Epithelial cell of esophagus (primary cell): ENCODE measurements at regions not wholly inside any gene's neighbourhood (a gene's known extent, or its start where the extent isn't known, plus 50 kb on each side); places are given as distances from the start of the nearest gene placed in this dataset.

Source experiments
- DNase-seq: peaks from one replicate; pipeline ENCODE4 v3.0.0; 2010; ENCODE audit warnings: low read depth
- H3K4me3 ChIP-seq: 2 replicates; pipeline ENCODE4 v1.5.1; 2011; ENCODE audit warnings: mild to moderate bottlenecking, low read length, control low read depth
- TF ChIP-seq, protein P1 (sequence below): IDR thresholded peaks from 2 replicates; pipeline ENCODE4 v1.5.1; 2011; ENCODE audit warnings: low read depth, mild to moderate bottlenecking, low read length, control low read depth, inconsistent platforms; ENCODE audit not compliant: insufficient read depth; ENCODE audit errors: missing control alignments

DNA sequence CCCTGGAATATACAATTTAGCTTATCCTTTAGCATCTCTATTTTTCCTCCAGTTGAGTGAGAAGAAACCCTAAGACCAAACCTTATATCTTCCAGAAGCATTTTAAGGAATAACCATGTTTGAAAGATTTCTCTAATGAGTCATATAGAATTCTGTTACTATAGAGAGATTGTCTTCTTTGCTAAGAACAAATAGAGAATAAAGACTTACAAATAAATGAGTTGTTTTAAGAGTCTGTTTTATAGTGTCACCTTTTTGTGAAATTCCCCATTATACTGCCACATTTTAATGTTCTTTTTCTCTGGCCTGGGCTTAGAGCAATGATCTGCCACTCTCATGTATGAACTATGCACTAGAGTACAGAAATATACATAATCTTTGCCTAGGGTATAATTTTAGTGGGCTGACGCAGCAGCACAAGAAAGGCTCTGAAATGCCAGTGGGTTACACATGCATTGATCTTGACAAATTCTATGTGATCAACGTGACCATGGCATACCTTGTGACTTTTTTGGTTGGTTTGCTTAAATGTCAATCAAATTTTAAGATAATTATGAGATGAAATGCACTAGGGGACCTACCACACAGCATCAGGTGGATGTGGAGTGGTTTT lies 145.1 kb upstream of the MKLN1 start:
- no peak for DNase-seq
- TF ChIP-seq, protein P1, sequence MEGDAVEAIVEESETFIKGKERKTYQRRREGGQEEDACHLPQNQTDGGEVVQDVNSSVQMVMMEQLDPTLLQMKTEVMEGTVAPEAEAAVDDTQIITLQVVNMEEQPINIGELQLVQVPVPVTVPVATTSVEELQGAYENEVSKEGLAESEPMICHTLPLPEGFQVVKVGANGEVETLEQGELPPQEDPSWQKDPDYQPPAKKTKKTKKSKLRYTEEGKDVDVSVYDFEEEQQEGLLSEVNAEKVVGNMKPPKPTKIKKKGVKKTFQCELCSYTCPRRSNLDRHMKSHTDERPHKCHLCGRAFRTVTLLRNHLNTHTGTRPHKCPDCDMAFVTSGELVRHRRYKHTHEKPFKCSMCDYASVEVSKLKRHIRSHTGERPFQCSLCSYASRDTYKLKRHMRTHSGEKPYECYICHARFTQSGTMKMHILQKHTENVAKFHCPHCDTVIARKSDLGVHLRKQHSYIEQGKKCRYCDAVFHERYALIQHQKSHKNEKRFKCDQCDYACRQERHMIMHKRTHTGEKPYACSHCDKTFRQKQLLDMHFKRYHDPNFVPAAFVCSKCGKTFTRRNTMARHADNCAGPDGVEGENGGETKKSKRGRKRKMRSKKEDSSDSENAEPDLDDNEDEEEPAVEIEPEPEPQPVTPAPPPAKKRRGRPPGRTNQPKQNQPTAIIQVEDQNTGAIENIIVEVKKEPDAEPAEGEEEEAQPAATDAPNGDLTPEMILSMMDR = no peak
- H3K4me3 ChIP-seq = no peak overlapping the region

DNA sequence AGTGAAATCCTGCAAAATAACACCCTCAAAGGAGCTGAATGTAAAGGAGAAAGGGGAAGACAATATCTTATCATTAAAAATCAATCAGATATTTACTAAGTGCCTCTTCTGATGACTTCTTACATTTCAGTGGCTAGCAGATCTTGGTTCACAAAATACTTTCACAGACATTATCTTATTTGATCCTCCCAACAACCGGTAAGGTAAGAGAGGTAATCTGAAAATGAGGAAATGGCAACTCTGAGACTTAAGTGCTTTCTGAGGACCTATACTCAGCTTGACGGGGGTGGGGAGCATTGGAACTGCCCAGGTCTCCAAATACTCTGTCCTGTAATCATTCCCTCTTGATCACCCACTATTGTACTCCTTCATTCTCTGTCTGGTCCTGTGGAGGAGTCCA lies 144.6 kb upstream of the MKLN1 start:
- DNase-seq = no peak
- no peak overlapping the region for H3K4me3 ChIP-seq
- TF ChIP-seq, protein P1 = no peak

DNA sequence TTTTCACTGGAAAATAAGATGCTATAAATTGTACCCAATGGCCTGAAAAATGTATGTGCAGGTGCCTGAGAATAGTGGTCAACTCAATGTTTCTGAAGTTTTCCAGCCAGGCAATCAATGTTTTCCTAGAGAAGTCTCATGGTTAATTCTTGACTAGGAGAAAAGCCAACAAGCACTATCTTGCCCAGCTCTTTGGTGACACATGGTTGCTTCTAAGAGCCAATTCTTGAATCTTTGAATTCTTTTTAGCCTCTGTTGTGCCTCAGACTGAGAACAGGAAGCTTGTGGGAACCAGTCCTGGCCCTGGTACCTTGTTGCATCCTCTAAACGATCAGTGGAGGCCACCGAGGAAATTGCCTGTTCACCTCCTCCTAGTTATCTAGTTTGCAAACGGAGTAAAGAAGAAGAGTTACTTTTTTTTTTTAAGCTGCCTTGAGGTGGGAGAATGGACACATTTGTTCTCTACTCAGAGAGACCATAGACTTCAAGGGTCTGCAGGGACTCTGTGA lies 144.0 kb upstream of the MKLN1 start:
- TF ChIP-seq, protein P1 = no peak
- peak; percentile 81 for DNase-seq
- H3K4me3 ChIP-seq = no peak overlapping the region

DNA sequence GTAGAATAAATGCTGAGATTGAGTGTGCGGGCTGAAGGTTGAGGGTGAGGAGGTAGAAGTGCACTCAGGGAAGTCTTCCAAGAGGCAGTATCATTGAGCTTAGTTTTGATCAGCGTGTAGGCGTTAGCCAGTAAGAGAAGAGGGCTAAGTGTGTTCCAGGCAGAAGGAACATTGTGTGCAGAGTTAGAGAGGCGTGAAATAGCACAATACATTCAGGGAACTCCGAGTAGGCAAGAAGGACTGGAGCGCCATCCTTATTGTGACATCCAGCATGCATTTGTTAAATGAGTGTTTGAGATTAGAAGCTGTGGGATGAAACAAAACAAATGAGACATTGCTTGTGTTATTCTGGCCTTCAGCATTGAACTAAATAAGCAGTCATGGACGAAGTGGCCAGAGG lies 140.9 kb upstream of the MKLN1 start:
- TF ChIP-seq, protein P1 = no peak
- no peak overlapping the region for H3K4me3 ChIP-seq
- DNase-seq = no peak

DNA sequence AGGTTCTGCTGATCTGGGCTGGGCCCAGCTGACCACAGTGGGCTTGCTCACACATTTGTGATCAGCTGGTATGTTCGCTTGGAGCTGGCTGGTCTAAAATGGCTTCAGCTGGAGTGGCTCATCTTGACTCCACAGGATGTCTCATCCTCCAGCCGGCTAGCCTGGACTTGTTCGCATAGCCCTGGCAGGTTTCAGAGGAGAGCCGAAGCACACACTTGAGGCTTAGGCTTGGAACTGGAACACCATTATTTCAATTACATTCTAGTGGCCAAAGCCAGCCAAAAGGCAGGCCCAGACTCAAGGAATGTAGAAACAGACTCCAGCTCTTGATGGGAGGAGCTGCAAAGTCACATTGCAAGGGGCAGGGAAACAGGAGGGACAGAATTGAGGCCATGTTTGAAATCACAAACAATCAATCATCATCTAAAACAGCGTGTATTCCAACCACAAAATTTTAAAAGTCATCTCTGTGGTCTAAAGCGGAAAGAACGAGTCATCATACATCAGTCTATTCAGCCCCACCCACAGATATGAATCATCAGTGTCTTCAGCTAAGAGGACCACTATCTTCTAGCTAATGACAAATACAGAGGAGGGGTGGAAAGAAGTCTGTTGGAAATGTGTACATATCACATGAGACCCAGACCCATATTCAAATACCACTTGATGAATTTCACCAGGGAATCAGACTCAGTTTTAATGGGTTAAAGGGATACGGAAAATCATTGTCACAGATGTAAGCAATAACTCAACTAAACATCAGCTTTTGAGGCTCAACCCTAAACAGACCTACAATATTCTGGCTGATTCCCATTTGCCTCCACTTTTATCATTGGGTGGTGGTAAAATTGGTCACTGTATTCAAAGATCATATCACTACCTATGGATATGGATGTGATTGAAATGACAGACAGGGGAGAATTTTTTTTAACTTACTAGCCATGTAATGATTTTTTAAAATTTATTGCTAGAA lies 139.0 kb upstream of the MKLN1 start:
- peak; percentile 98 for DNase-seq
- TF ChIP-seq, protein P1 = no peak
- no peak overlapping the region for H3K4me3 ChIP-seq

DNA sequence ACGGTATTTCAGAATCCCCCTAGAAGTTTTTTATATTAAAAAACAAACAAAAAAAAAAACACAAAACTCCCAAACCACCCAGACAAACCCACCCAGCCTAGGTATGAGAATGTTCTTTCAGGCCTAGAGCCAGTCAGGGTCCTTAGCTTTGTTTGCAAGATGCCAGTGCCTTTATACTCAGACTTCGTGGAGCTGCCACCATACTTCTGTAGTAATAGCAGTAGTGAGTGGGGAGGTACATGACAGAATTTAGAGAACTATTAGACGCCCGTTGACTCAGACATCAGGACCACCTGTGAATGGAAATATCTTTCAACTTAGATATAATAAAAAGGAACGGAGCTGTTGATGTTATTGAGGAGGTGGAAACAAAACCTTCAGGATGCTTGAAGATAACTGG lies 138.2 kb upstream of the MKLN1 start:
- TF ChIP-seq, protein P1 = no peak
- H3K4me3 ChIP-seq = no peak overlapping the region
- DNase-seq = no peak
